Neural progenitor cell (in vitro differentiated cells): ENCODE measurements at regions not wholly inside any gene's neighbourhood (a gene's known extent, or its start where the extent isn't known, plus 50 kb on each side); places are given as distances from the start of the nearest gene placed in this dataset.

Experiments
- DNase-seq: peaks from one replicate; pipeline ENCODE4 v3.0.0-alpha.2; 2016; ENCODE audit warnings: low spot score
- H2AFZ ChIP-seq: fragments of 200-600 bp; sonication (generic); replicated peaks from 2 replicates; pipeline ENCODE4 v1.6.1; 2016; ENCODE audit warnings: antibody characterized with exemption
- H3F3A ChIP-seq: fragments of 200-600 bp; sonication (generic); 2 replicates; pipeline ENCODE4 v1.6.1; 2016; ENCODE audit warnings: antibody characterized with exemption, low read depth
- H3K27ac ChIP-seq: fragments of 200-600 bp; sonication (generic); 2 replicates; pipeline ENCODE4 v1.5.1; 2016; ENCODE audit warnings: mild to moderate bottlenecking
- H3K27me3 ChIP-seq: fragments of 200-600 bp; sonication (generic); 2 replicates; pipeline ENCODE4 v1.6.1; 2016; ENCODE audit warnings: mild to moderate bottlenecking, moderate library complexity
- H3K36me3 ChIP-seq: fragments of 200-600 bp; sonication (generic); 2 replicates; pipeline ENCODE4 v1.5.1; 2016
- H3K4me1 ChIP-seq: fragments of 200-600 bp; sonication (generic); 2 replicates; pipeline ENCODE4 v1.6.1; 2016; ENCODE audit warnings: mixed run types
- H3K4me2 ChIP-seq: fragments of 200-600 bp; sonication (generic); 2 replicates; pipeline ENCODE4 v1.6.1; 2016
- H3K4me3 ChIP-seq: fragments of 200-600 bp; sonication (generic); 2 replicates; pipeline ENCODE4 v1.5.1; 2016
- H3K79me2 ChIP-seq: fragments of 200-600 bp; sonication (generic); 2 replicates; pipeline ENCODE4 v1.6.1; 2016; ENCODE audit warnings: low read depth
- H3K9ac ChIP-seq: fragments of 200-600 bp; sonication (generic); 2 replicates; pipeline ENCODE4 v1.6.1; 2016
- H3K9me3 ChIP-seq: fragments of 200-600 bp; sonication (generic); 2 replicates; pipeline ENCODE4 v1.5.1; 2016; ENCODE audit warnings: low read depth
- H4K20me1 ChIP-seq: fragments of 200-600 bp; sonication (generic); 2 replicates; pipeline ENCODE4 v1.6.1; 2016; ENCODE audit warnings: low read depth
- H3K27ac Mint-ChIP-seq: 3 replicates; pipeline ENCODE4 v1.8.0; 2021; ENCODE audit warnings: mixed read lengths
- H3K27me3 Mint-ChIP-seq: 2 replicates; pipeline ENCODE4 v1.8.0; 2022; ENCODE audit warnings: low read depth, mild to moderate bottlenecking, inconsistent platforms, moderate library complexity, mixed read lengths; ENCODE audit not compliant: insufficient read depth
- H3K36me3 Mint-ChIP-seq: 3 replicates; pipeline ENCODE4 v1.8.0; 2021; ENCODE audit warnings: mixed read lengths
- H3K4me1 Mint-ChIP-seq: 3 replicates; pipeline ENCODE4 v1.8.0; 2021; ENCODE audit warnings: mixed read lengths
- H3K4me3 Mint-ChIP-seq: 3 replicates; pipeline ENCODE4 v1.8.0; 2021; ENCODE audit warnings: mild to moderate bottlenecking, moderate library complexity, mixed read lengths
- H3K9me3 Mint-ChIP-seq: 3 replicates; pipeline ENCODE4 v1.8.0; 2020; ENCODE audit warnings: mixed read lengths
- EZH2 ChIP-seq: fragments of 200-600 bp; sonication (generic); IDR thresholded peaks from 2 replicates; pipeline ENCODE4 v1.6.1; 2017; ENCODE audit warnings: antibody characterized with exemption, mild to moderate bottlenecking, moderate library complexity
- EZH2phosphoT487 ChIP-seq: fragments of 200-600 bp; sonication (generic); IDR thresholded peaks from 2 replicates; pipeline ENCODE4 v1.6.1; 2017; ENCODE audit warnings: antibody characterized with exemption
- TF ChIP-seq, protein P1 (sequence below): fragments of 200-600 bp; sonication (generic); IDR thresholded peaks from 2 replicates; pipeline ENCODE4 v1.5.1; 2017; ENCODE audit warnings: antibody characterized with exemption, mild to moderate bottlenecking

DNA sequence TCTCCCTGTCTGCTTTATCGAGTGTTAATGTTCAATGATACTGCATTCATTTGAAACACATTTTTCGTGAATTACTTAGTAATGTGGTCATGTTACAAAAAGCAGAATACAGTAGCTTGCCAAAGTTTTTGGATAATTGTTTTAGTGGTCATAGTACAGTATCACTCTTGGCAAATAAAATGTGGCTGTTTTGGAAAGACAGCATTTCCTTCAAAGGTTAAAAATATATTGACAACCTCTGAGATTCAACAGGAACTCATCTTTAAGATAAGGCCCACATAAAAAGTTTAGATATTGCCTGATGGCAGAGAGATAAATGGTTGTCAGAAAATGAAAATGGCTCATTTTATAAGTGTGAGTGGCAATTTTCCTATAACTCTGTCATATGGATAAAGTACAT is 297.7 kb upstream of the MAN1A1 start:
- H3K4me3 ChIP-seq = no peak overlapping the region
- no peaks in the 10 kb centered on the region for H3K4me1 Mint-ChIP-seq
- no peaks in the 10 kb centered on the region for H3K27me3 ChIP-seq
- no peak overlapping the region for H3K27ac Mint-ChIP-seq
- H3K36me3 ChIP-seq = no peaks in the 10 kb centered on the region
- no peaks in the 10 kb centered on the region for H3K9me3 ChIP-seq
- H3K27ac ChIP-seq = no peak overlapping the region
- H3K4me2 ChIP-seq = no peak overlapping the region
- H3K79me2 ChIP-seq = no peaks in the 10 kb centered on the region
- no peak overlapping the region for H2AFZ ChIP-seq
- H3K4me1 ChIP-seq = no peaks in the 10 kb centered on the region
- no peak for TF ChIP-seq EZH2
- TF ChIP-seq, protein P1, sequence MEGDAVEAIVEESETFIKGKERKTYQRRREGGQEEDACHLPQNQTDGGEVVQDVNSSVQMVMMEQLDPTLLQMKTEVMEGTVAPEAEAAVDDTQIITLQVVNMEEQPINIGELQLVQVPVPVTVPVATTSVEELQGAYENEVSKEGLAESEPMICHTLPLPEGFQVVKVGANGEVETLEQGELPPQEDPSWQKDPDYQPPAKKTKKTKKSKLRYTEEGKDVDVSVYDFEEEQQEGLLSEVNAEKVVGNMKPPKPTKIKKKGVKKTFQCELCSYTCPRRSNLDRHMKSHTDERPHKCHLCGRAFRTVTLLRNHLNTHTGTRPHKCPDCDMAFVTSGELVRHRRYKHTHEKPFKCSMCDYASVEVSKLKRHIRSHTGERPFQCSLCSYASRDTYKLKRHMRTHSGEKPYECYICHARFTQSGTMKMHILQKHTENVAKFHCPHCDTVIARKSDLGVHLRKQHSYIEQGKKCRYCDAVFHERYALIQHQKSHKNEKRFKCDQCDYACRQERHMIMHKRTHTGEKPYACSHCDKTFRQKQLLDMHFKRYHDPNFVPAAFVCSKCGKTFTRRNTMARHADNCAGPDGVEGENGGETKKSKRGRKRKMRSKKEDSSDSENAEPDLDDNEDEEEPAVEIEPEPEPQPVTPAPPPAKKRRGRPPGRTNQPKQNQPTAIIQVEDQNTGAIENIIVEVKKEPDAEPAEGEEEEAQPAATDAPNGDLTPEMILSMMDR = no peak
- no peak for TF ChIP-seq EZH2phosphoT487
- no peaks in the 10 kb centered on the region for H3K36me3 Mint-ChIP-seq
- no peaks in the 10 kb centered on the region for H3K9me3 Mint-ChIP-seq
- no peak overlapping the region for H3K9ac ChIP-seq
- no peak overlapping the region for H3K4me3 Mint-ChIP-seq
- H3F3A ChIP-seq = no peaks in the 10 kb centered on the region
- peaks cover 2% of the 10 kb centered on the region for H3K27me3 Mint-ChIP-seq
- DNase-seq = no peak
- no peaks in the 10 kb centered on the region for H4K20me1 ChIP-seq

DNA sequence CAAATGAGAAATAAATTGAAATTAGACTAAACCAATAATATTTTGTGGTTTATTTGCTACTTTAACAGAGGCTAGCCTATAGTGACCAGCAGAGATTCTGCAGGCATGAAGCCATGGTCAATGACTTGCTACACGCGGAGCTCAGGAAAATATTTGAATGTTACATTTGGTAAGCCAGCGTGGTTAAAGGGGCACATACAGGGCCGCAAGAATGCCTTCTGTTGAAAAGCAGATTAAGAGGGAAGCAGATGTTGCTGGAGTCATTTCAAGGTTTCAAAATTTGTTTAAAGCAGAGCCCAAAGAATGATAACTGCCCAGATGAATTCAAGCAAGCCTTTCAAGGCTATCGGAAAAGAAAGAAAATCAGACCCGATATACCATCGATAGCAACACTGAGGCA is 294.3 kb upstream of the MAN1A1 start:
- Histone ChIP-seq H2AFZ (no peak overlapping the region), H3K27ac (no peak overlapping the region), H3K4me1 (no peaks in the 10 kb centered on the region), H3K4me2 (no peak overlapping the region), H3K4me3 (no peak overlapping the region), H3K9ac (no peak overlapping the region), H3K27me3 (no peaks in the 10 kb centered on the region), H3K36me3 (no peaks in the 10 kb centered on the region), H3F3A (no peaks in the 10 kb centered on the region), H4K20me1 (no peaks in the 10 kb centered on the region), H3K9me3 (no peaks in the 10 kb centered on the region), H3K79me2 (no peaks in the 10 kb centered on the region)
- TF ChIP-seq EZH2phosphoT487 (no peak), EZH2 (no peak)
- TF ChIP-seq, protein P1 = no peak
- H3K36me3 Mint-ChIP-seq = no peaks in the 10 kb centered on the region
- no peak overlapping the region for H3K27ac Mint-ChIP-seq
- no peak overlapping the region for H3K4me3 Mint-ChIP-seq
- no peaks in the 10 kb centered on the region for H3K9me3 Mint-ChIP-seq
- no peak for DNase-seq
- H3K4me1 Mint-ChIP-seq = no peaks in the 10 kb centered on the region
- H3K27me3 Mint-ChIP-seq = peaks cover 2% of the 10 kb centered on the region

DNA sequence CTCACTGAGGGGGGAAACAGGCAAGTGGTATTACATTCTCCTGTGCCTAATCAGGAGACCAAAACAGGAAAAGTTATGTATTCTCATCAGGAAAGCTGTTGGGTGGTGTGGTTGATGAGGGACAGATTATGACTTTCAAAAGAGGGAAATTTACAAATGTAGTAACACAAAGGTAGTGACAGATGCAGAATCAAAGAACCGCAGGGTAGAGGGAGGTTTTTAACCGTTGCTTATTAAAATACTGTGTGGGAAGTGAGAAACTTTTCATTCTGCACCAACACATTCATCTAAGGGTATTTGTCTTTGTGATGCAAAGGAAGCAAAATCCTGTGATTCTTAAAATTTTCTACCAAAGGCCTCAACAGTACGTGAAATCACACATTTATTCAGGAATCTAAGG is 288.2 kb upstream of the MAN1A1 start:
- Mint-ChIP-seq H3K4me1 (no peaks in the 10 kb centered on the region), H3K4me3 (no peak overlapping the region), H3K36me3 (no peaks in the 10 kb centered on the region), H3K27ac (no peak overlapping the region), H3K9me3 (no peaks in the 10 kb centered on the region), H3K27me3 (no peaks in the 10 kb centered on the region)
- H3K4me3 ChIP-seq = no peak overlapping the region
- TF ChIP-seq EZH2phosphoT487 (no peak), EZH2 (no peak)
- TF ChIP-seq, protein P1 = no peak
- no peaks in the 10 kb centered on the region for H3F3A ChIP-seq
- no peaks in the 10 kb centered on the region for H3K79me2 ChIP-seq
- no peaks in the 10 kb centered on the region for H4K20me1 ChIP-seq
- no peak overlapping the region for H3K4me2 ChIP-seq
- H2AFZ ChIP-seq = no peak overlapping the region
- no peak overlapping the region for H3K9ac ChIP-seq
- H3K9me3 ChIP-seq = no peaks in the 10 kb centered on the region
- no peaks in the 10 kb centered on the region for H3K4me1 ChIP-seq
- no peaks in the 10 kb centered on the region for H3K36me3 ChIP-seq
- H3K27ac ChIP-seq = no peak overlapping the region
- no peaks in the 10 kb centered on the region for H3K27me3 ChIP-seq
- DNase-seq = no peak

DNA sequence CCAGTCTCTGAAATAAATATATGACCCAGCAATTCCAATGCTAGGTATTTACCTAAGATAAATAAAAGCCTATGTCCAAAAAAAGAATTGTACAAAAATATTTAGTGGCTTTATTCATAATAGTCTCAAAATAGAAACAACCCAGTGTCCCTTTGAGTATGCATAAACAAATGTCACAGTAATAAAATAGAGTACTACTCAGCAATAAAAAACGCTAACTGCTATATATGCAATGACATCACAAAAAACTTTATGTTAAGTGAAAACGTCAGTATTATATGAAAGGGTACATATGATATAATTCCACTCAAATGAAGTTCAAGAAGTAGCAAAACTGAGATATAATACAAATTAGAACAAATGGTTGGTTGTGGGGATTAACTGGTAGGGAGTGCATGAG is 286.5 kb upstream of the MAN1A1 start:
- DNase-seq = no peak
- Histone ChIP-seq H3K4me1 (no peaks in the 10 kb centered on the region), H4K20me1 (no peaks in the 10 kb centered on the region), H3K27ac (no peak overlapping the region), H2AFZ (no peak overlapping the region), H3K36me3 (no peaks in the 10 kb centered on the region), H3K4me2 (no peak overlapping the region), H3K9ac (no peak overlapping the region), H3K79me2 (no peaks in the 10 kb centered on the region), H3K4me3 (no peak overlapping the region), H3K9me3 (no peaks in the 10 kb centered on the region), H3F3A (no peaks in the 10 kb centered on the region), H3K27me3 (no peaks in the 10 kb centered on the region)
- TF ChIP-seq EZH2phosphoT487 = no peak
- TF ChIP-seq, protein P1 = no peak
- TF ChIP-seq EZH2 = no peak
- H3K27me3 Mint-ChIP-seq = no peaks in the 10 kb centered on the region
- no peak overlapping the region for H3K27ac Mint-ChIP-seq
- no peaks in the 10 kb centered on the region for H3K4me1 Mint-ChIP-seq
- H3K36me3 Mint-ChIP-seq = no peaks in the 10 kb centered on the region
- H3K9me3 Mint-ChIP-seq = no peaks in the 10 kb centered on the region
- H3K4me3 Mint-ChIP-seq = no peak overlapping the region
